SU-DHL-6 (cell line): ENCODE measurements at regions not wholly inside any gene's neighbourhood (a gene's known extent, or its start where the extent isn't known, plus 50 kb on each side); places are given as distances from the start of the nearest gene placed in this dataset.

Source experiments
- H2AFZ ChIP-seq: fragments of 200-600 bp; sonication (generic); 2 replicates; pipeline ENCODE4 v1.6.1; 2014; ENCODE audit warnings: low read depth, mild to moderate bottlenecking, moderate library complexity, mixed read lengths, antibody characterized with exemption, low read length; ENCODE audit not compliant: severe bottlenecking
- H3F3A ChIP-seq: fragments of 200-600 bp; shearing (Covaris generic); 2 replicates; pipeline ENCODE4 v1.6.0; 2016; ENCODE audit warnings: antibody characterized with exemption, mild to moderate bottlenecking; ENCODE audit not compliant: insufficient read depth
- H3K27ac ChIP-seq: fragments of 200-600 bp; sonication (generic); 2 replicates; pipeline ENCODE4 v1.5.1; 2016; ENCODE audit warnings: low read depth, mild to moderate bottlenecking, low read length, moderate library complexity, mixed read lengths
- H3K27me3 ChIP-seq: fragments of 200-600 bp; sonication (generic), shearing (Covaris generic); 2 replicates; pipeline ENCODE4 v1.6.0; 2014; ENCODE audit warnings: mild to moderate bottlenecking, low read length
- H3K36me3 ChIP-seq: fragments of 200-600 bp; sonication (generic); 2 replicates; pipeline ENCODE4 v1.6.1; 2014; ENCODE audit warnings: mild to moderate bottlenecking, low read length, mixed read lengths
- H3K4me2 ChIP-seq: fragments of 300-600, 200-600 bp; shearing (Covaris generic), sonication (generic); 2 replicates; pipeline ENCODE4 v1.6.0; 2014; ENCODE audit warnings: low read length, low read depth, mild to moderate bottlenecking; ENCODE audit not compliant: poor library complexity, severe bottlenecking
- H3K4me3 ChIP-seq: fragments of 200-600 bp; sonication (generic); 2 replicates; pipeline ENCODE4 v1.5.1; 2014; ENCODE audit warnings: antibody characterized with exemption, low read length, mild to moderate bottlenecking, mixed read lengths; ENCODE audit not compliant: insufficient read depth, poor library complexity, severe bottlenecking
- H3K79me2 ChIP-seq: fragments of 200-600 bp; sonication (generic); 2 replicates; pipeline ENCODE4 v1.6.1; 2014; ENCODE audit warnings: mild to moderate bottlenecking, low read length, moderate library complexity; ENCODE audit not compliant: insufficient read depth
- H3K9ac ChIP-seq: fragments of 200-600 bp; sonication (generic); 2 replicates; pipeline ENCODE4 v1.7.0; 2014; ENCODE audit warnings: mild to moderate bottlenecking, low read length
- H3K9me2 ChIP-seq: fragments of 200-600 bp; sonication (generic); replicated peaks from 2 replicates; pipeline ENCODE4 v1.6.1; 2014; ENCODE audit warnings: low read length; ENCODE audit not compliant: insufficient read depth
- H3K9me3 ChIP-seq: fragments of 200-600 bp; sonication (generic); 2 replicates; pipeline ENCODE4 v1.6.1; 2014; ENCODE audit warnings: low read length, mixed read lengths; ENCODE audit not compliant: insufficient read depth
- H4K20me1 ChIP-seq: fragments of 200-600 bp; sonication (generic); 2 replicates; pipeline ENCODE4 v1.6.1; 2014; ENCODE audit warnings: low read depth, mild to moderate bottlenecking, antibody characterized with exemption, low read length, moderate library complexity, mixed read lengths
- EZH2phosphoT487 ChIP-seq: fragments of 200-600 bp; sonication (generic), shearing (Covaris generic); conservative IDR thresholded peaks from 2 replicates; pipeline ENCODE4 v1.6.1; 2018; ENCODE audit warnings: mild to moderate bottlenecking, antibody characterized with exemption, low read length, moderate library complexity, mixed read lengths
- TF ChIP-seq, protein P1 (sequence below): fragments of 200-600 bp; sonication (generic); IDR thresholded peaks from one replicate; pipeline ENCODE4 v1.5.1; 2017; ENCODE audit warnings: antibody characterized with exemption, mild to moderate bottlenecking, low read length, moderate library complexity; ENCODE audit not compliant: insufficient read depth, poor library complexity, severe bottlenecking

DNA sequence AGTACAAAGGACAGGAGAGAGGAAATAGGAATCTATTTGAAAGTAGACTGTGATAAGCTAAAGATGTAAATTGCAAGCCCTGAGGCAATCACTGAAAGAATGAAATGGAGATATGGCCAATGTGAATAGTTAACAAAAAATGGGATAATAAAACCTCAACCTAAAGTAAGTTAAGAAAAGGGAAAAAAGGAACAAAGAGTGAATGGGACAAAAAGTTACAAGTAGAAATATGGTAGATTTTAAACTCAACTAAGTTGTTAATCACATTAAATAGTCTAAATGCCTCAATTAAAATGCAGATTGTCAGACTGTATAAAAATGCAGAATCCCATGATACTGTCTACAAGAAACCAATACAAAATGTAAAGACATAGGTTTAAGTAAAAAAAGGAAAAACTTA lies 165.2 kb upstream of the RBMS1 start:
- Histone ChIP-seq H4K20me1 (no peaks in the 10 kb centered on the region), H2AFZ (no peak overlapping the region), H3K9me3 (no peaks in the 10 kb centered on the region), H3K4me2 (no peak overlapping the region), H3K27ac (no peak overlapping the region), H3F3A (no peaks in the 10 kb centered on the region), H3K9ac (no peak overlapping the region), H3K27me3 (no peaks in the 10 kb centered on the region), H3K9me2 (no peaks in the 10 kb centered on the region), H3K4me3 (no peak overlapping the region), H3K79me2 (no peaks in the 10 kb centered on the region), H3K36me3 (no peaks in the 10 kb centered on the region)
- no peak for TF ChIP-seq EZH2phosphoT487
- TF ChIP-seq, protein P1, sequence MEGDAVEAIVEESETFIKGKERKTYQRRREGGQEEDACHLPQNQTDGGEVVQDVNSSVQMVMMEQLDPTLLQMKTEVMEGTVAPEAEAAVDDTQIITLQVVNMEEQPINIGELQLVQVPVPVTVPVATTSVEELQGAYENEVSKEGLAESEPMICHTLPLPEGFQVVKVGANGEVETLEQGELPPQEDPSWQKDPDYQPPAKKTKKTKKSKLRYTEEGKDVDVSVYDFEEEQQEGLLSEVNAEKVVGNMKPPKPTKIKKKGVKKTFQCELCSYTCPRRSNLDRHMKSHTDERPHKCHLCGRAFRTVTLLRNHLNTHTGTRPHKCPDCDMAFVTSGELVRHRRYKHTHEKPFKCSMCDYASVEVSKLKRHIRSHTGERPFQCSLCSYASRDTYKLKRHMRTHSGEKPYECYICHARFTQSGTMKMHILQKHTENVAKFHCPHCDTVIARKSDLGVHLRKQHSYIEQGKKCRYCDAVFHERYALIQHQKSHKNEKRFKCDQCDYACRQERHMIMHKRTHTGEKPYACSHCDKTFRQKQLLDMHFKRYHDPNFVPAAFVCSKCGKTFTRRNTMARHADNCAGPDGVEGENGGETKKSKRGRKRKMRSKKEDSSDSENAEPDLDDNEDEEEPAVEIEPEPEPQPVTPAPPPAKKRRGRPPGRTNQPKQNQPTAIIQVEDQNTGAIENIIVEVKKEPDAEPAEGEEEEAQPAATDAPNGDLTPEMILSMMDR, result no peak

DNA sequence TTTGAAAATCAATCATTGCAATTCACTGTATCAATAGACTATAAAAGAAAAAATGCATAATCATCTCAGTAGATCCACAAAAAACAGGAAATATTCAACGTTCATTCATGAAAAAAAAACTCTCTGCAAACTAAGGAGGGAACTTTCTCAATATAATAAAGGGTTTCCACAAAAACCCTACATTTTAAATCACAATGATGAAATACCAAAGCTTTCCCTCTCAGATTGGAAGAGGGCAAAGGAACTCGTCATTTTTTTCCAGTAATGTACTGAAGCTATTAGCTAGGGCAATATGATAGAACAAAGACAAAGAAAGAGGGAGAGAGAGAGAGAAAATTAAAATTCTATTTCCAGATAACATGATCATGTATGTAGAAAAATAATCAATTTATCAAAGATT lies 167.1 kb upstream of the RBMS1 start:
- H3K9ac ChIP-seq, result no peak overlapping the region
- no peak for TF ChIP-seq EZH2phosphoT487
- TF ChIP-seq, protein P1, result no peak

DNA sequence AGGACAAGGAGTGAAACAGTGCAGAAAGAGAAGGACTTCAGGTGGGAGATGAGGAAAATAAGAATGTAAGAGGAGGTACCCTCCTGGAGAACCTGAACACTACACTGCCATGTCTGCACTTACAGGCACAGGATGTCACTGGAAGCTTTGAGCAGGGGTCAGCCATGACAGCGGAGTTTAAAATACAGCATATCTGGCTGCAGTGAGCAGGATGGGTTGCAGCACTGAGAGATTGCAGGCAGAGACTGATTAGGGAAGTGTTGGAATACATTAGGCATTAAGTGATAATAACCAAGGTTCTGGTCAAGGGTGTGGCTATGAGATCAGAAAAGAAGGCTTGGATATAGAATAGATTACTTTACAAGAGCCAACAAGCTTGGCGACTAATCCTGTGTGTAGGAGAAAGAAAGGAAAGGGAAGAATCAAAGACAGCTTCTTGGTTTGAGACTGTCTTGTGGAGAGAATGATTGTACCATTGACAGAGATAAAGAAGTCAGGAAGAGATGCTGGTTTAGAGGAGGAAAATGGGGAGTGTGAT lies 171.1 kb upstream of the RBMS1 start:
- no peaks in the 10 kb centered on the region for H3K36me3 ChIP-seq
- H3K9ac ChIP-seq, result no peak overlapping the region
- no peaks in the 10 kb centered on the region for H4K20me1 ChIP-seq
- no peaks in the 10 kb centered on the region for H3F3A ChIP-seq
- H3K4me3 ChIP-seq, result no peak overlapping the region
- no peaks in the 10 kb centered on the region for H3K9me3 ChIP-seq
- no peak overlapping the region for H3K27ac ChIP-seq
- no peaks in the 10 kb centered on the region for H3K79me2 ChIP-seq
- TF ChIP-seq, protein P1, result no peak
- no peak for TF ChIP-seq EZH2phosphoT487
- H3K27me3 ChIP-seq, result no peaks in the 10 kb centered on the region
- H3K9me2 ChIP-seq, result no peaks in the 10 kb centered on the region
- H3K4me2 ChIP-seq, result no peak overlapping the region
- H2AFZ ChIP-seq, result no peak overlapping the region

More for the DNA sequence above, 167.1 kb upstream of the RBMS1 start:
- Histone ChIP-seq H4K20me1 (no peaks in the 10 kb centered on the region), H3K9me3 (no peaks in the 10 kb centered on the region), H3K27me3 (no peaks in the 10 kb centered on the region), H3K4me3 (no peak overlapping the region), H3K9me2 (no peaks in the 10 kb centered on the region), H3K27ac (no peak overlapping the region), H3K79me2 (no peaks in the 10 kb centered on the region), H3K36me3 (no peaks in the 10 kb centered on the region), H3K4me2 (no peak overlapping the region), H3F3A (no peaks in the 10 kb centered on the region), H2AFZ (no peak overlapping the region)
